ENCODE measurements at regions not wholly inside any gene's neighbourhood (a gene's known extent, or its start where the extent isn't known, plus 50 kb on each side); places are given as distances from the start of the nearest gene placed in this dataset.

- CTCF ChIA-PET: no interaction called here
- Histone ChIP-seq H3K4me3 (ENCODE audit: low read depth in 2 of 2, low read length in 2 of 2) (no peak overlapping the region), H3K4me1 (ENCODE audit: control insufficient read depth, insufficient read depth, low read length) (no peaks in the 10 kb centered on the region), H3K36me3 (ENCODE audit: control insufficient read depth, insufficient read depth, low read length) (no peaks in the 10 kb centered on the region), H3K27me3 (ENCODE audit: control insufficient read depth, insufficient read depth, low read length) (no peaks in the 10 kb centered on the region), H3K9me3 (ENCODE audit: control insufficient read depth, insufficient read depth, low read depth, low read length) (no peaks in the 10 kb centered on the region), H3K27ac (ENCODE audit: low read length) (no peak overlapping the region)
- no peak for ATAC-seq
- intact Hi-C loops (cut with micrococcal nuclease; ENCODE audit: unreplicated experiment) (no loop called here), in situ Hi-C loops (cut with HindIII; ENCODE audit: low pct_unique_long_range_greater_than_20kb, low sequenced_read_pairs) (no loop called here)
- no peak for DNase-seq (ENCODE audit: low read depth, low spot score)
- POLR2A ChIA-PET: no interaction called here
- BruUV-seq (replicated peaks): no TSS peak
- TF ChIP-seq REST (IDR thresholded peaks at IDR 0.05; ENCODE audit: insufficient read depth in 1 of 2, low read depth in 2 of 2, low read length in 1 of 2): no peak
- TF ChIP-seq SIN3A (IDR thresholded peaks at IDR 0.05; ENCODE audit: borderline replicate concordance, insufficient read depth, low read depth, low read length): no peak
- no peak for TF ChIP-seq CTCF (IDR thresholded peaks at IDR 0.05)
These were observed 151.2 kb upstream of the ARRDC3 start for GRCh38 chr5:91534332-91534731.

DNA sequence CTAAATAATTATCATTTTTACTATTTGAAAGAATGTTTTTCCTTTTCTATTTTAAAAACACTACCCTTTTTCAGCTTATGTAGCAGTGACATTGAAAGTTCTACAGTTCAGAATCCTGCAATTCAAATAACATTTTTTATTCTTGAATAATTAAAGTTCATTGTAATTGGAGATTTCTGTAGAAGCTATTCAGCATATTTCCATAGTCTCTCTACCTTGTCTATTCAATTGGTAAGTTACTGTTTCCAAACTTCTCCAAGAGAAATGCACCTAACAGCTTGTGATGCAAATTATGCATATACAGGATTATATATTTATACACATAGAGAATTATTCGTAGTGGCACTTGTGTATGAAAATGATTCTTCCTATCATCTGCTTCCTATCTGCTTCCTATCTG is 149.7 kb upstream of the ARRDC3 start:
- CTCF ChIA-PET: no interaction called here
- no TSS peak for BruUV-seq (replicated peaks)
- Histone ChIP-seq H3K9me3 (ENCODE audit: control insufficient read depth, insufficient read depth, low read depth, low read length) (no peaks in the 10 kb centered on the region), H3K27me3 (ENCODE audit: control insufficient read depth, insufficient read depth, low read length) (no peaks in the 10 kb centered on the region), H3K4me1 (ENCODE audit: control insufficient read depth, insufficient read depth, low read length) (no peaks in the 10 kb centered on the region), H3K36me3 (ENCODE audit: control insufficient read depth, insufficient read depth, low read length) (no peaks in the 10 kb centered on the region), H3K27ac (ENCODE audit: low read length) (no peak overlapping the region), H3K4me3 (ENCODE audit: low read depth in 2 of 2, low read length in 2 of 2) (no peak overlapping the region)
- no peak for ATAC-seq
- TF ChIP-seq REST (IDR thresholded peaks at IDR 0.05; ENCODE audit: insufficient read depth in 1 of 2, low read depth in 2 of 2, low read length in 1 of 2) (no peak), CTCF (IDR thresholded peaks at IDR 0.05) (no peak), POLR2AphosphoS5 (IDR thresholded peaks at IDR 0.05; ENCODE audit: low read depth, low read length) (no peak), TCF7L2 (IDR thresholded peaks at IDR 0.05; ENCODE audit: low read depth, low read length) (no peak), SIN3A (IDR thresholded peaks at IDR 0.05; ENCODE audit: borderline replicate concordance, insufficient read depth, low read depth, low read length) (no peak)
- intact Hi-C loops (cut with micrococcal nuclease; ENCODE audit: unreplicated experiment) (no loop called here), in situ Hi-C loops (cut with HindIII; ENCODE audit: low pct_unique_long_range_greater_than_20kb, low sequenced_read_pairs) (no loop called here)
- POLR2A ChIA-PET: no interaction called here
- DNase-seq (ENCODE audit: low read depth, low spot score): no peak
